ENCODE measurements at regions not wholly inside any gene's neighbourhood (a gene's known extent, or its start where the extent isn't known, plus 50 kb on each side); places are given as distances from the start of the nearest gene placed in this dataset.

- TF ChIP-seq POLR2AphosphoS5 (IDR thresholded peaks at IDR 0.05; ENCODE audit: borderline replicate concordance, low read depth, low read length): no peak
- no peak for TF ChIP-seq EZH2 (IDR thresholded peaks at IDR 0.05)
- TF ChIP-seq FOXP2 (optimal IDR thresholded peaks at IDR 0.05; ENCODE audit: control extremely low read depth, extremely low read length, insufficient read depth): no peak
Observed at GRCh38 chr16:65774350-65774749, 592.1 kb upstream of the CDH5 start.
